Right forelimb (tissue), 1 donor: ENCODE measurements at regions not wholly inside any gene's neighbourhood (a gene's known extent, or its start where the extent isn't known, plus 50 kb on each side); places are given as distances from the start of the nearest gene placed in this dataset.
"Not testable (repeated sequence)": the region's sequence is repeated elsewhere in the genome, so short reads cannot be mapped to it uniquely, and the experiment has no call there.

Experiments
- DNase-seq: peaks from one replicate; pipeline ENCODE4 v3.0.0-alpha.2; 2018

DNA sequence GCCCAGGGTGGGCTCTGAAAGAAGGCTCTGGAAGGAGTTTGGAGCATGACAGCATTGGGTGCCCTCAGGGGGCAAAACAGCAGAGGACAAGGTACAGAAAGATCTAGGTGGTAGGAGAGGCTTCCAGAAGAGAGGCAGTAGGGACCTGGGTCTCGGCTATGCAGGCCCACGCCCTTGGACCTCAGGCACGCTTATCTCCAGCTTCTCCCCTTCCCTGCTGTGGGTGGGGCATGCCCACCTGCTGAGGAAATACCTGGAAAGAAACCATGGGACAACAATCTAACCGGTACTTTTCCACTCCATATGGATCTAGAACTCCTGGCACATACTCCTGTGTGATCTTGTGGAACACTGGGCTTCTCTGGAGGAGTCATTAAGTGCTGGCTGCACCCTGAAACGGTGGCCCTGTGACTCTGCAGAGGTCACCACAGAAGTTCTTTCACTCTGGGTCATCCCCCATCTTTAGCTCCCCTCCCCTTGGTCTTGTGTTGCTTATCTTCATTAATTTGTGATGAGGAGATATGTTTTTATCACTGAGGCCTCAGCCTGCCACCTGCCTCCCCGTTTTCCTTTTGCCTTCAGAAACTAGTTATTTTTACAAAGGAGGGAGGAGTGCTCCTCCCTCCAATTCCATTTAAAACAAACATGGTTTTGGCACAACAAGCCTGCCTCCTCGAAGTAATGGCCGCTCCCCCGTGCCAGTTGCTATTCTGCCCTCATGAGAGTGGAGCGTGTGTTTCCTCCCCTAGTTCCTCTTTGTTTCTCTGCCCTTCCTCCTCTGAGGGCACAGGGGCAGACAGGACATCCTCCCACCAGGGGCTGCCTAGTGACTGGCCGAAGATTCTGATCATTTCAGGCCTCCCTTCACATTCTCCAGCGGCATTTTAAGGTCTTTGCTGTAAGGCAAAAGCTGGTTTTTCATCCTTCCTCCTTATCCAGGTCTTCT, 78.0 kb upstream of the ATP5PO start:
- DNase-seq, result no peak

DNA sequence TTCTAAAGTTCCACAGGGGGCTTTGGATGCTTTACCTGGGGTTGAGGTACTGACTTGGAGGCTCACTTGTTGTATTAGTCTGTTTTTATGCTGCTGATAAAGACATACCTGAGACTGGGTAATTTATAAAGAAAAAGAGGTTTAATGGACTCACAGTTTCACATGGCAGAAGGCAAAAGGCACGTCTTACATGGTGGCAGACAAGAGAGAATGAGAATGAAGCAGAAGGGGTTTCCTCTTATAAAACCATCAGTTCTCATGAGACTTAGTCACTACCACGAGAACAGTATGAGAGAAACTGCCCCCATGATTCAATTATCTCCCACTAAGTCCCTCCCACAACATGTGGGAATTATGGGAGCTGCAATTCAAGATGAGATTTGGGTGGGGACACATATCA, 76.8 kb upstream of the ATP5PO start:
- not testable (repeated sequence) for DNase-seq

DNA sequence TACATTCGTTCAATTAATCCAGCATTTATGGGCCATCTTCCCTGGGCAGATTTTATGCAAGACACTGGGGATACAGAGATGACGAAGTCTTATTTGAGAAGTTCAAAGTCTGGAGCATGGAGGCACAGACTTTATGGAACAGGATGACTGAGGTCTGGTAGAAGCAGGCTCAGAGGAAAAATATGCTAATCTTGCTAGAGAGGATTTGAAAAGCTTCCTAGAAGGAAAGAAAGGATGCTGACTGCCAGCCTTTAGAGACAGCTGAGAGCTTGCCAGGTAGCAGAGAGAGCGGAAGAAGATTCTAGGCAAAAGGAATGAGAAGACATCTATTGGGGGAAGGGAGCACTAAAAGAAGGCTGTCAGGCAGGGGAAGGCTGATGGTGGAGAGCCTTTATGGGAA, 75.5 kb upstream of the ATP5PO start:
- no peak for DNase-seq

DNA sequence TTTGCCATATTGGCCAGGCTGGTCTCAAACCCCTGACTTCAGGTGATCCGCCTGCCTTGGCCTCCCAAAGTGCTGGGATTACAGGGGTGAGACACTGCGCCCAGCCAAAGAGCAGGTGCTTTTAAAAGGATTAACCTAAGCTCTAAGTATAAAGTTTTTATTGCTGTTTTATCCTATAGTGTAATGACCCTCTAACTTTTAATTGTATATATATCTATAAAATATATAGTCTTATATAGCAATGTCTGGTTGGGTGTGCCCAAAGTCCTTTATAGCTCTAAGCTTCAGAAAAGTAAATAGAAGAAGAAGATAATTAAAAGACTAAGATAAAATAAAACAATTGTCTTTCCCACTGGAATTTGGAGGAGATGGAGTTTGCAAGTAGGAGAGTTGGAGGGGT, 73.8 kb upstream of the ATP5PO start:
- no peak for DNase-seq

DNA sequence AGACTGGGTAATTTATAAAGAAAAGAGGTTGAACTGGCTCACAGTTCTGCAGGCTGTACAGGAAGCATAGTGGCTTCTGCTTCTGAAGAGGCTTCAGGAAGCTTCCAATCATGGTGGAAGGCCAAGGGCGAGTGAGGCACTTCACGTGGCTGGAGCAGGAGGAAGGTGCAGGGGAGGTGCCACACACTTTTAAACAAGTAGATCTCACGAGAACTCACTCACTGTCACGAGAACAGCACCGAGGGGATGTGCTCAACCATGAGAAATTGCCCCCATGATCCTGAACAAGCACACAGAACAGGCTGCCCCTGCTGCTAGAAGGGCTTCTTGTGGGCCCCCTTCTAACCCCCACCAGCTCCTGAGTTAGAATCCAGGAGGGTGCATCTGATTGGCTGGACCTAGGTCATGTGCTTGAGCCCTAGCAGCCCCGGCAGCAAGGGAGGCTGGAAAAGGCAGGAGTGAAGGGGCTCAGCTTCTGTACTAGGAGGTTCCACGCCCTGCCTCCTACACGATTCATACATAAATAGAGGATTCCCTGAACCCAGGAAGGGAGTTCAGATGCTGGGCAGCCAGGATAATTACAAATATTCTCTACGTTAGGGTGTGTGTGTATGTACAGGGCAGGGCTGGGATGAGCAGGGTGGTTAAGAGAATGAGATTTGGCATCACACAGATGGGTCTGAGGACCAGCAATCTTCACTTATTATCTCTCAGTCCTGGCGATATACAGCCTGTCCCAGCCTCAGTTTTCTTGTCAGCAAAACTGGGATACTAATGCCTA, 72.8 kb upstream of the ATP5PO start:
- no peak for DNase-seq

DNA sequence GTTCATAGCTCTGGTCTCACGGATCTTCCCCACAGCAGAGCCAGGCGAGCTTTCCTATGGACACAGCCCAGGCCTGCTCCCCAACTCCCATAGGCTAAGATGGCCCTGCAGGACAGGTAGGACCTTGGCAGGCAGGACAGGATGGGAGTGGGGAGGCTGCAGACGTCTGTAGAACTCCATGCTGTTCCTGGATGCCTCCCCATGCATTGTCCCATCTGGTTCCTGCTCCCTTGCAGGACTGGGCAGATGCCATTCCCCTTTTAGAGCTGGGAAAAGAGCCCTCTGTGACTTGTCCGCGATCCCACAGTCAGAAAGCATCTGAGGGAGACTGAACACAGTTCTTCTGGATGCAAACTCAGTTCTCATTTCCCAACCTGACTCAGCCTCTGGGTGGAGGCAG, 71.9 kb upstream of the ATP5PO start:
- no peak for DNase-seq

DNA sequence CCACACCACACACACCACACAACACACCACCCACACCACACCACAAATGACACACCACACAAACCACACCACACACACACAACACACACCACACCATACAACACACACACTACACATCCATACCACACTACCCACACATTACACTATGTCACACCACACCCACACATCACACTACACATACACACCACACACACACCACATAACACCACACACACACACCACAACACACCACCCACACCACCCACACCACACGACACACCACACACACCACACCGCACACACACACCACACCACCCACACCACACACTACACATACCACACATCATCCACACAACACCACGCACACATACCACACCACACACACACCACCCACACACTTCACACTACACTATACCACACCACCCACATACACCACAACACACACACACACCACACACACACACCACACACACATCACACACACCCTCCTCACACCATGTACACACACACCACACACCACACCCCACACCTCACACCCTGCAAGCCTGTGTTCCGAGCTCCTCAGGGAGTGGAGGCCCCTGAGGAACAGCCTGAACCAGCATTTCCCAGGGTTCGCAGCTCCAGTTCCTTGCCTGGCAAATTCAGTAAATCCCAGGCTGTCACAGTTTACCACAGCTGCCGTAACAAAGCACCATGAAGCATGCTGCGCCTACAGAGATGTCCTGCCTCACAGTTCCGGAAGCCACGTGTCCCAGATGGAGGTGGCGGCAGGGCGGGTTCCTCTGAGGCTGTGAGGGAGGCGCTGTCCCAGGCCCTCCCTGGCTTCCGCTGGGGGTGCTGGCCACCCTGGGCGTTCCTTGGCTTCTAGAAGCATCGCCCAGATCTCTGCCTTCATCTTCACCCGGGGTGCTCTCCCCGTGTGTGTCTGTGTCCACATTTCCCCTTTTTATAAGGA, 69.8 kb upstream of the ATP5PO start:
- DNase-seq, result no peak

DNA sequence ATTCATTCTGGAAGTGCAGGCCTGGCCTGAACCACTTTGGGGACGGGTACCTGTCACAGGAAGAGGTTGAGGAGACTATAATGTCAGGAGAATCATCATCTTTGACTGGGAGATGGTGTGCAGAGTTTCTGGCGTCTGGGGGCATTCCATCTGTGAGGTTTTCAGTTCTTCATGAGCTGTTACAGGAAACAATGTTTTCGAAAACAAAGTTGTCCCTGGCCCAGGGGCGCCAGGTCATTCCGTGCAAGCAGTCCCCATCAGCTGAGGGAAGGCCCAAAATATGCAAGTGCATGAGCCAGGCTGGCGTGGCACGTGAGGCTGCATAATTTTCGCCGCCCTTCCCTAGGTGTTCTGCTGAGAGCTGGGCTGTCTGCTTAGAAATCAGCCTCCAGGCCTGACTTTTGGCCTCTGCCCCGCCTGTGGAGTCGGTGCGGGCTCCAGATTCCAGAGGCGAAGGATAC, 68.4 kb upstream of the ATP5PO start:
- DNase-seq, result no peak

DNA sequence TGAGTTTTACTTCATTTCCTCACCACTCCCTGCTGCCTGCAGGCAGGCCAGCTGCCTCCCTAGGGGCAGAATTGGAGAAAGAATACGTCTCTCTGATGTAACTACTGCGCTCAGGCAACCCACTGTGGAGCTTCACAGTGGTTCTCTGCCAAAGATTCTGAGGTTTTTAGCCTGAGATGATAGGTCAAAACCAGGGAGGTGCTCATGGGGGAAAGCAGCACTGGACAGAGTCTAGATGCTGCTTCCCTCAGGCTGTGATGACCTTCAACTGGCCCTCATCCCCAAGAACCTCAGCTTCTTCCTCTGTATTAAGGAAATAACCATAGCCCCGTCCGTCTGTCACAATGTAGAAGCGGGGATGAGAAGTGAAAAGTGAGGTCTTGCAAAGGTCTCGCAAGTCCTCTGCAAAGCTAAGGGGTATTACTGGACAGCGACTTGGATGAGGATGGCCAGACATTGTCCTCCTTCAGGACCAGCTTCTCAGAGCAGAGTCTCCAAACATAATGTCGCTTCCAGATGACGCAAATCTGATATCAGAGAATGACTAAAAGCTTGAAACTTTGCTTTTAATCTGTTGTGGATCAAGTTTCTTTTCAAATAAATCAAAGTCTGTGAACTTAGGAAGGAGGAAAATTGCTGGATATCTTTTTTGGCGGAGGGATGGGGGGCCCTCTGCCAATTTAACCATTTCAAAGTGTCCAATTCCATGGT, 65.9 kb upstream of the ATP5PO start:
- DNase-seq, result no peak

DNA sequence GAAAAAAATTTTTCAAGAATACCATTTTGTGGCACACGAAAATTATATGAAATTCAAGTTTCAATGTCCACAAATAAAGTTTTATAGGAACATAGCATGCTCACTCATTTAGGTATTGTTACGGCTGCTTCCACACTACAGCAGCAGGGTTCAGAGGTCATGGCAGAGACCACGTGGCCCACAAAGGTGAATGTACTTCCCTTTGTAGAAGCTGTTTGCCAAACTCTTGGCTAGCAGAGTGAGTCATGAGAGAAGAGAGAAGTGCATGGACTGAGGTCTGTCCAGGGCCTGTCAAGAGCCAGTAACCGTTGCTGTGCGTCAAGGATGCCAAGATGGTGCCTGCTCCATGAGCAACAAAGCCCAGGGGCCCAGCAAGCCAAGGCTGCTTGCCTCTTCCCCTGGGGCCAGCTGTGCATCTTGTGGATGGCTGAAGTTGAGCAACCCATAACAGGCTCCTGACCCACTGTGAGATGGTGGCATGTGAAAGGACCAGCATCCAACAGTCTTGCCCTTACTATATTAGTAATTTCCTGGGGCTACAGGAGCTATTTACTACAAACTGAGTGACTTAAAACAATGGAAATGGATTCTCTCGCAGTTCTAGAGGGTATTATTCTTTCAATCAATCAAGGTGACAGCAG, 64.8 kb upstream of the ATP5PO start:
- DNase-seq, result no peak

DNA sequence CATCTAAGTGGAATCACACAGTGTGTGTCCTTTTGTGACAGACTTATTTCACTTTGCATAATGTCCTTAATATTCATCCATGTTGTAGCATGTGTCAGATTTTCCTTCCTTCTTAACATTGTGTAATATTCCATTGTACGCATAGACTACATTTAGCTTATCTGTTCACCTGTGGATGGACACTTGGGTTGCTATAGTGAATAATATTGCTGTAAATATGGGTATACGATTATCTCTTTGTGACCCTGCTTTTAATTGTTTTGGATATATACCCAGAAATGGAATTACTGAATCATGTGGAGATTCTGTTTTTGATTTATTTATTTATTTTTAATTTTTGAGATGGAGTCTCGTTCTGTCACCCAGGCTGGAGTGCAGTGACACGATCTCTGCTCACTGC, 63.0 kb upstream of the ATP5PO start:
- no peak for DNase-seq

DNA sequence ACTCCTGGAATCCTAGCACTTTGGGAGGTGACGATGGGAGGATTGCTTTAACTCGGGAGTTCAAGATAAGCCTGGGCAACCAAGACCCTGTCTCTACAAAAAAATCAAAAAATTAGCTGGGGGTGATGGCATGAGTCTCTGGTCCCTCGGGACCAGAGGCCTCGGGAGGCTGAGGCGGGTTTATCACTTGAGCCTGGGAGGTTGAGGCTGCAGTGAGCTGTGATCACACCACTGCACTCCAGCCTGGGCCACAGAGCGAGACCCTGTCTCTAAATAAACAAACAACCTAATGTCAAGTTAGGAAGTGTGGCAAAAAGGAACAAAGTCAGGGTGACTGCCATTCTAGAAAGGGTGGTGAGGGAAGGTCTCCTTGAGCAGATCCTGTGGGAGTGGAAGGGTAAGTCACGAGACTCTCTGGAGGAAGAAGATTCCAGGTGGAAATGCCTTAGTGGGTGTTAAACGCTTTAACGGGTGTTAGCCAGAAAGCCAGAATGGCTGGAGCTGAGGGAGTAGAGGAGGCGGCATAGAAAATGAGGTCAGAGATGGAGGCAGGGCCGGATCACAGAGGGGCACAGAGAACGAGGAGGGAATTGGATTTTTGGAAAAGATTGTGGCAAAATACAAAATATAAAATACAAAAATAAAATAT, 62.2 kb upstream of the ATP5PO start:
- no peak for DNase-seq

DNA sequence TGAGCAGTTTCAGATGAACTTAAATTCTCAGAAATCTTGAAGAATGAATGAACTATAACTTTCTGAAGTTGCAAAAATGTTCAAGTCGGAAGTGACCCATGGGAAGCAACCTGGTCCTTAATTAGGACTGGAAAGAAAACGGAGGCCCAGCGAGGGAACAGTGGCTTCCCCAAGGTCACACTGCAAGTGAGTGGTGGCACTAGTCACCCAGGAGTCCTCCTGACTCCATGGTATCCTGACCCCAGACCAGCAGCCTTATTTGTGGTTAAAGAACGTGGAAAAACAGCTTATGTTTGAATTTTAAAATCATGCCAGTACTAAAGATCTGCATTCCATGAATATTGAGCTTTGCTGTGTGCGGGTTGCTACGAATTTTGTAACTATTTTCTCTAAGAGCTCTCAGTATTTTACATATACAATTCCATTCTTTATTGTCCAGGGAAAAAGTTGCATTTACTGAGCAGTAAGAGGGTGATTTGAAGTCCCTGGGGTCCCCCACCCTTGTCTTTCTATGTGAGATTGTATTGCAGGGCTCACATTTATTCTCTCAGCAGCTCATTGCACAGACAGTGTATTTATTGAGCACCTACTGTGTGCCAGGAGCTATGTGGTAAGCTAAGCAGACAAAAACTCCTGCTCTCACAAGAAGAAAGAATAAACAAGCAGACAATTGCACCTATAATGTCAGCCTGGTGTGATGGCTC, 61.6 kb upstream of the ATP5PO start:
- DNase-seq, result no peak

DNA sequence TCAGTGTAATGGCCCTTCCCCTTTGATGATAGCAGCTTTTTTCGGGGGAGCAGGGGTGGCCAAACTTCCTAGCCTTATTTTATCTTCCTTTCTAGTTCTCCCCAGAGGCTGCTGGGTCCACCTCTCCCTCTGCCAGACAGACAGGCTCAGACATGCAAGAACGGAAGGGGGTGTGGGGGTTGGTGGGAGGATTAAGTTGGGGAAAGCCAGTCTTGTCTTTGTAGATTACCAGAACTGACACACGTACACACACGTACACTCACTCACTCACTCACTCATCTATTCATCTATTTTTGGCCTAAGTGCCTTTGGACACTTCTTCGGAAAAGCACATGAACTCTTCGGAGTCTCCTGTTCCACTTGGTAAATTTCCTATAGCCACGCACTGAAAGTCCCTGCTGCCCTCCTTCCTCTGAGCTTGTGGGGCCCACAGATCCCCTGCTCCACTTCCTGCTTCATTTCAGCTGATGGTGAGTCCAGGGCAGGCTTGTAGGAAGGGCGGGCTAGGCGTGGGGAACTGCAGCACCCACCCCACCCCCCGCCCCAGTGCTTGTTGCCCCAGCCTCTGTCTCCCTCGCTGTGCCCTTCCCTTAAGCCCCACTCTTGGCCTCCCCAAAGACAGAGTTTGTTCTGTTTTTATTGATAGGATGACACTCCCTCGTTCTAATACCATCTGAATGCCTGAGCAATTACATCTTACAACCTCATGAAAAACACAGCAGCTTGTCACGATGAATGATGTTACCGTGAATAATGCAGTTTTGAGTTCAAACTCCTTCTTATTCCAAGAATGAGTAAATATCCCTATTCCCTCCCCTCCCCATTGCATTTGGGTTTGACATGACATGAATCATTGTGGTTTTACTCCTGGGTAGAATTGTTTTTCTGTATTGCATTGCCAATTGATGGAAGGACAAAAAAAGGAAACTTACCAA, 60.7 kb upstream of the ATP5PO start:
- DNase-seq, result peak; percentile 59

DNA sequence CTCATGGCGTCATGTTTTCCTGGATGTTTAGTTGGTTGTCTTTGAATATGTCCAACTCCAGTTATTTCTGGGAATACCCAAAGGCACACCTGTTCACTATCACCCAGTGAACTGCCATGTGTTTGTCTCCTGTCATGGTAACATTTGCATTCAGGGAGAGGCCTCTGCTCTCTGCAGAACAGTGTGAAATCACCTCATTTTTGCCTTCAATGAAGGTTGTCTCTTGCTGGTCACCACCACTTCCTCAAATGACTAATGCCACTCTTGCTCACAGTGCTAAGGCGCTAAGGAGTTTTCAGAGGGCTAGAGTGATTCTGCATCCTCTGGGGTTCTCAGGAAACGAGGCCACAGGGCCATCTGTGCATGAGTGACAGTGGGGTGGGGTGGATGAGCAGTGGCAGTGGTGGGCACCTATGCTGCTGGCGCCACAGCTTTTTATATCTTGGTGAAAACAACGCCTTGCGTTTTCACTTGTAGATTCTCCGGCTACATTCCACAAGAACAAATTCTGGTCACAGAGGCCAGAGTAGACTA, 60.0 kb upstream of the ATP5PO start:
- no peak for DNase-seq

DNA sequence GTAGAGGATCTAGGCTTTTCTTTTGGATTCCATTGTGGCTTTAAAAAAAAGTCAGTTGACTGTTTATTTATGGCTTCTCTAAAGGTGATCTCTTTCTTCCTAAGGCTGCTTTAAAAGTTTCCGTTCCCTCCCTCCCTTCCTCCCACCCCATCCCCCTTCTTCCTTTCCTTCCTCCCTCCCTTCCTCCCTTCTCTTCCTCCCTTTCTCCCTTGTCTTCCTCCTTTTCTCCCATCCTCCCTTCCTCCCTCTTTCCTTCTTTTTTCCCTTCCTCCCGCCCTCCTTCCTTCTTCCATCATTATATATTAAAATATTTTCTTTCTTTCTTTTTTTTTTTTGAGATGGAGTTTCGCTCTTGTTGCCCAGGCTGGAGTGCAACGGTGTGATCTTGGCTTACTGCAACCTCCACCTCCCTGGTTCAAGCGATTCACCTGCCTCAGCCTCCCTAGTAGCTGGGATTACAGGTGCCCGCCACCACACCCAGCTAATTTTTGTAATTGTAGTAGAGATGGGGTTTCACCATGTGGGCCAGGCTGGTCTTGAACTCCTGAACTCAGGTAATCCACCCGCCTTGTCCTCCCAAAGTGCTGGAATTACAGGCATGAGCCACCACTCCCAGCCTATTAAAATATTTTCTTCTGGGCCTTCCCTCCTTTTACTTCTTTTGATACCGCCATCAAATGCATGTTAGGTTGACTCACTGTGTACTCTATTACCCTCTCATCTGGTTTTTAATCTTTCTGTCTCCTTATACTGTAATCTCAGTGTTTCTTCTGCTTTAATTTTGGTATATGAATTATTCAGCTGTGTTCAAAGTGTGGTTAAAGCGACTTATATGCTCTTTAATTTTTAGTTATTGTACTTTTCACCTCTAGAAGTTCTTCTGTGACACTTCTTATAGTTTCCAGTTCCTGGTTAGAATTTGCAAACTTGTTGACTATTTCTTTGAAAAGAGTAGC, 59.2 kb upstream of the ATP5PO start:
- no peak for DNase-seq

DNA sequence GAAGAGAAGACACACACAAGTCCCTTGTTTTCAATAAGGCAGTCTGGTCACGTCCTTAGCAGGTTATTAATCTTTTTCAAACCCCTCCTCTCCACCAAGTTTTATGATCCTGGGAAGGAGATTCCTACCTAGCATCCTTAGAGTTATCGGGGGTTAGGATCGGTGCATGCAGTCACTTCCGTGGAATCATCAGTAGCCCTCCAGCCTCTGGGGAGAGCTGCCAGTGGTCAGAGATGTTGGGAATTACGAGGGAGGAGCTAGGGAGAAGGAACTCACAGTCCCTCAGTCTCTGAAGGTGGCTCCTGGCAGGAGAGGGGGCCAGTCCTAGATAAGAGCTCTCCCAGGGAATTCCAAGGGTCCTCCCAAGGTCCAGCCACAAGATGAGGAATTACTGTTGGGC, 57.7 kb upstream of the ATP5PO start:
- DNase-seq, result no peak

DNA sequence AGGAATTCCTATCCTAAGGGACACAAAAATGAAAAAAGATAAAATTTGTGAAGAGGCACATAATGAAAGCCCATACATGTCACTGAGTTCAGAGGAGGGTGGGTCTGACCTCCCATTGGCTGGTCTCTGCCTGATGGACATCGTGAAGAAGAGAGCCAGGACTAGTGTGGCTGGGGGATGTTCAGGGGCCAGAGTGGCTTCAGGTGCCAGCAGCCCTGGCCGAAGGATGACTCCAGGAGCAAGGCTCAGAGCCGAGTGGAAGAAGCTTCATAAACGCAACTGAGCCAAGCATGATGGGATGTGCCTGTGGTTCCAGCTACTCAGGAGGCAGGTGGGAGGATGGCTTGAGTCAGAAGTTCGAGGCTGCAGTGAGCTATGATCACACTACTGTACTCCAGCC, 56.9 kb upstream of the ATP5PO start:
- DNase-seq, result no peak
